ENCODE measurements at regions not wholly inside any gene's neighbourhood (a gene's known extent, or its start where the extent isn't known, plus 50 kb on each side); places are given as distances from the start of the nearest gene placed in this dataset.

DNA sequence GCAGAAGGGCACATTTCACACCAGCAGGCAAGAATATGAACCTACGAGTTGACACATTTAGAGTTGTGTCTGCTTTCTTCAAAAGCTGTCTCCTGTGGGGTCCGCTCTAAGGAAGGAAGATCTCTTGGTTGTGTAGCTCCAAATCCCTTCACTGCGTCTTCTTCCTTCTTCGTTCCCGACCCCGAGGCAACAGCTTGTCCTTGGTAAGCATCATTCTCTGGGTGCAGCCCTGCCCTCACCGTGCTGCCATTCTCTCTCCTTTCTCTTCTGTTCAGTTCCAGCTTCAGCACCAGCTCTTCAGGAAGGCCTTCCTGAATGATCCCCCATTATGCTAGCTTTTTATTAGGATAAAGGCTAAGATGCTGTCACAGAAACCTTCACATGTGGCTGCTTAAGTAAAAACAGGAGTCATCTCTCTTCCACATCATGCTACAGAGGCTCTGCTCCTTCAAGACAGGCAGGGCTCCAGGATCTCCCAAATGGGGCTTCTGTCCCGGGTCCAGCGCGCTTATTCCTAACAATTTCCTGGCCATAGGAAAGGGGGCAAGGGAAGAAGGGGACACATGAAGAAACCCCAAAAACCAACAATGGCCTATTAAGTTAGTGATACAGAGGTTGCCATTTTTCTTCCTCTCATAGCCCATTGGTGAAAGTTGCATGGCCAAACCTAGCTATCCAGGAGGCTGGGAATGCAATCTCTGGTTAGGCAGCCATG is 52.2 kb upstream of the SHH start:
- no peaks in the 10 kb centered on the region for H3K4me1 Mint-ChIP-seq (ENCODE audit: low read depth)
- H3K4me3 Mint-ChIP-seq, result no peak overlapping the region
- ChIA-PET CTCF (no interaction called here), POLR2A (no interaction called here)
- Histone ChIP-seq H3K4me1 (ENCODE audit: insufficient read depth, low read length) (no peaks in the 10 kb centered on the region), H3K36me3 (ENCODE audit: insufficient read depth, low read length) (no peaks in the 10 kb centered on the region), H3K9me3 (ENCODE audit: control insufficient read depth in 1 of 2, insufficient read depth in 1 of 2, low read length in 2 of 2) (no peaks in the 10 kb centered on the region), H3K27me3 (ENCODE audit: control insufficient read depth in 1 of 2, insufficient read depth in 2 of 2, low read length in 2 of 2) (peaks cover 0 to 6% of the 10 kb centered on the region in 2 experiments), H3K27ac (ENCODE audit: low read depth in 1 of 2, low read length in 2 of 2) (no peak overlapping the region), H3K4me3 (ENCODE audit: low read length) (no peak overlapping the region)
- H3K9me3 Mint-ChIP-seq, result no peaks in the 10 kb centered on the region
- H3K36me3 Mint-ChIP-seq (ENCODE audit: low read depth), result no peaks in the 10 kb centered on the region
- no peak overlapping the region for H3K27ac Mint-ChIP-seq
- no peak for ATAC-seq (ENCODE audit: poor library complexity)
- TF ChIP-seq, protein P1, sequence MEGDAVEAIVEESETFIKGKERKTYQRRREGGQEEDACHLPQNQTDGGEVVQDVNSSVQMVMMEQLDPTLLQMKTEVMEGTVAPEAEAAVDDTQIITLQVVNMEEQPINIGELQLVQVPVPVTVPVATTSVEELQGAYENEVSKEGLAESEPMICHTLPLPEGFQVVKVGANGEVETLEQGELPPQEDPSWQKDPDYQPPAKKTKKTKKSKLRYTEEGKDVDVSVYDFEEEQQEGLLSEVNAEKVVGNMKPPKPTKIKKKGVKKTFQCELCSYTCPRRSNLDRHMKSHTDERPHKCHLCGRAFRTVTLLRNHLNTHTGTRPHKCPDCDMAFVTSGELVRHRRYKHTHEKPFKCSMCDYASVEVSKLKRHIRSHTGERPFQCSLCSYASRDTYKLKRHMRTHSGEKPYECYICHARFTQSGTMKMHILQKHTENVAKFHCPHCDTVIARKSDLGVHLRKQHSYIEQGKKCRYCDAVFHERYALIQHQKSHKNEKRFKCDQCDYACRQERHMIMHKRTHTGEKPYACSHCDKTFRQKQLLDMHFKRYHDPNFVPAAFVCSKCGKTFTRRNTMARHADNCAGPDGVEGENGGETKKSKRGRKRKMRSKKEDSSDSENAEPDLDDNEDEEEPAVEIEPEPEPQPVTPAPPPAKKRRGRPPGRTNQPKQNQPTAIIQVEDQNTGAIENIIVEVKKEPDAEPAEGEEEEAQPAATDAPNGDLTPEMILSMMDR (IDR thresholded peaks at IDR 0.05), result no peak
- H3K27me3 Mint-ChIP-seq, result peaks cover 8% of the 10 kb centered on the region
- DNase-seq, result no peak
- intact Hi-C loops (cut with DNase I, micrococcal nuclease), result no loop called here

- Histone ChIP-seq H3K36me3 (ENCODE audit: insufficient read depth, low read length) (no peaks in the 10 kb centered on the region), H3K27me3 (ENCODE audit: control insufficient read depth in 1 of 2, insufficient read depth in 2 of 2, low read length in 2 of 2) (peaks cover 0 to 6% of the 10 kb centered on the region in 2 experiments), H3K4me1 (ENCODE audit: insufficient read depth, low read length) (no peaks in the 10 kb centered on the region), H3K27ac (ENCODE audit: low read depth in 1 of 2, low read length in 2 of 2) (no peak overlapping the region), H3K4me3 (ENCODE audit: low read length) (no peak overlapping the region), H3K9me3 (ENCODE audit: control insufficient read depth in 1 of 2, insufficient read depth in 1 of 2, low read length in 2 of 2) (no peaks in the 10 kb centered on the region)
- intact Hi-C loops (cut with DNase I, micrococcal nuclease), result no loop called here
- Mint-ChIP-seq H3K4me3 (no peak overlapping the region), H3K36me3 (ENCODE audit: low read depth) (no peaks in the 10 kb centered on the region), H3K4me1 (ENCODE audit: low read depth) (no peaks in the 10 kb centered on the region), H3K9me3 (no peaks in the 10 kb centered on the region), H3K27ac (no peak overlapping the region), H3K27me3 (peaks cover 8% of the 10 kb centered on the region)
- no peak for ATAC-seq (ENCODE audit: poor library complexity)
- POLR2A ChIA-PET, result no interaction called here
- CTCF ChIA-PET, result no interaction called here
- no peak for DNase-seq
- TF ChIP-seq, protein P1 (IDR thresholded peaks at IDR 0.05), result no peak
Measured at GRCh38 chr7:155863721-155864151, 51.5 kb upstream of the SHH start.

DNA sequence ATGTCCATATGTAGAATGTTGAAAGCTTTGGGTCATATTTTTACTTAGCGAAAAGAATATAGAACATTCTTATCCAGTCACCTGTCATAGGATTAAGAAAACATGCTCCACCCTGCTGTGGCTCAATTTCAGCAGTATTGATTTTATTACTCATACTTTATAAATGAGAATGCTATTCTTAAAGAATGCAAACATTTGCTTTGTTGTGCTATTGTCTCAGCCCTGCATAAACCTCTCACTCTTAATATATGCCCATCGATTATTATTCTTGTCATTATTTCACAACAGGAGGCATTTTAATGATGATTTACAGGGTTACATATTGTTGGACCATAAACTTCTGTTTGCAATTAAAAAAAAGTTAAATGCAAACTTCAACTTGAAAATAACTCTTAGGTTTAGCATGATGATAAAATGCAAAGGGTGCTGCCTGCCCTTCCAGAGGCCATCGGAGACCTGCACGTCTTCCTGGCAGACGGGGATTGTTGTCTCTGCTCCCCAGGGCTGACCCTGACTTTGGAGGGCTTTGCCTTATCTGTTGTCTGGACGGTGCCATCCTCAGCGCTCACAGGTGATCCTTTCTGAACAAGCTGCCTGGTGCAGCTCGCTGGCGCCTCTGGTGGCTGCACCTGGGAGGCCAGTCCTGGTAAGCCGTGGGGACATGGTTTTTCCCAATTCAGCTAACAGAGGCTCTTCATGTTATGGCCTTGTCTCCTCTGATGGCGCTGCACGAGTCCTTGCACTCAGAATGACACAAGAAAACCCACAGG is 50.0 kb upstream of the SHH start:
- TF ChIP-seq, protein P1 (IDR thresholded peaks at IDR 0.05), result no peak
- DNase-seq (no peak), ATAC-seq (ENCODE audit: poor library complexity) (no peak)
- Mint-ChIP-seq H3K27ac (no peak overlapping the region), H3K9me3 (no peaks in the 10 kb centered on the region), H3K27me3 (peaks cover 8% of the 10 kb centered on the region), H3K4me1 (ENCODE audit: low read depth) (no peaks in the 10 kb centered on the region), H3K4me3 (no peak overlapping the region), H3K36me3 (ENCODE audit: low read depth) (no peaks in the 10 kb centered on the region)
- ChIA-PET CTCF (no interaction called here), POLR2A (no interaction called here)
- Histone ChIP-seq H3K4me1 (ENCODE audit: insufficient read depth, low read length) (no peaks in the 10 kb centered on the region), H3K36me3 (ENCODE audit: insufficient read depth, low read length) (no peaks in the 10 kb centered on the region), H3K4me3 (ENCODE audit: low read length) (no peak overlapping the region), H3K9me3 (ENCODE audit: control insufficient read depth in 1 of 2, insufficient read depth in 1 of 2, low read length in 2 of 2) (no peaks in the 10 kb centered on the region), H3K27me3 (ENCODE audit: control insufficient read depth in 1 of 2, insufficient read depth in 2 of 2, low read length in 2 of 2) (peaks cover 0 to 6% of the 10 kb centered on the region in 2 experiments), H3K27ac (ENCODE audit: low read depth in 1 of 2, low read length in 2 of 2) (no peak overlapping the region)
- intact Hi-C loops (cut with DNase I, micrococcal nuclease), result no loop called here

Measured in CD4-positive, alpha-beta T cell (primary cell).